HCT116 (cell line): ENCODE measurements at regions not wholly inside any gene's neighbourhood (a gene's known extent, or its start where the extent isn't known, plus 50 kb on each side); places are given as distances from the start of the nearest gene placed in this dataset.

Experiments
- ATAC-seq: fragments of 200-7000 bp; cut with Tn5 transposase; 2 replicates; pipeline ENCODE4 v1.9.1; 2020; ENCODE audit warnings: mild to moderate bottlenecking, moderate library complexity
- BruUV-seq: library from RNA; stranded (reverse); fragments of 400-500 nt; replicated peaks from 2 replicates; lab custom pipeline; 2021; lab: Mats Ljungman, UMichigan
- CTCF ChIA-PET: fragments of 300-600 bp; sonication (Branson Sonifier 250); formaldehyde crosslinking; loops from one replicate; lab custom pipeline; 2021; ENCODE audit warnings: antibody characterized with exemption; lab: Charles Lee
- POLR2A ChIA-PET: fragments of 300-600, 350-600 bp; sonication (Branson Sonifier 250); formaldehyde crosslinking; loops from one replicate; lab custom pipeline; 2021; ENCODE audit warnings: antibody characterized with exemption; lab: Charles Lee
- RAD21 ChIA-PET, 2 experiments: fragments of 300-600 bp; sonication (Branson Sonifier 250); formaldehyde crosslinking; loops; one replicate each; lab custom pipeline; 2023; ENCODE audit warnings: low total read pairs in 2 of 2; ENCODE audit not compliant: uncharacterized antibody in 2 of 2, unreplicated experiment in 2 of 2, low non-redundant PET in 1 of 2; lab: Charles Lee
- DNase-seq: peaks from one replicate; pipeline ENCODE4 v3.0.0-alpha.2; 2010; ENCODE audit warnings: low read depth, low spot score
- H2AFZ ChIP-seq: fragments of 200-600 bp; shearing (Covaris generic), sonication (generic); 2 replicates; pipeline ENCODE4 v1.6.1; 2017; ENCODE audit warnings: low read depth, mixed run types, mixed read lengths, antibody characterized with exemption, low read length; ENCODE audit not compliant: poor library complexity, severe bottlenecking
- H3K27ac ChIP-seq: 2 replicates; pipeline ENCODE4 v1.5.1; 2012; ENCODE audit warnings: low read depth, low read length
- H3K27me3 ChIP-seq: fragments of 200-600 bp; sonication (generic); 2 replicates; pipeline ENCODE4 v1.6.1; 2016; ENCODE audit warnings: mixed run types, low read length, mixed read lengths; ENCODE audit not compliant: insufficient read depth
- H3K36me3 ChIP-seq, 2 experiments: fragments of 200-500 bp in 1 of 2; fragments of 200-600 bp in 1 of 2; sonication (Bioruptor generic) in 1 of 2; sonication (generic) in 1 of 2; 2 replicates each; pipeline versions ENCODE4 v1.5.1 to v1.6.1; 2014 to 2016; ENCODE audit warnings: low read length in 2 of 2, inconsistent platforms in 1 of 2, mixed read lengths in 1 of 2, mixed run types in 1 of 2; ENCODE audit not compliant: insufficient read depth in 2 of 2, control insufficient read depth in 1 of 2
- H3K4me1 ChIP-seq, 2 experiments: fragments of 200-600 bp in 1 of 2; sonication (generic) in 1 of 2; 2 replicates each; pipeline versions ENCODE4 v1.5.1 to v1.6.1; 2012 to 2017; ENCODE audit warnings: low read length in 2 of 2, inconsistent platforms in 1 of 2, mild to moderate bottlenecking in 1 of 2, mixed read lengths in 1 of 2, mixed run types in 1 of 2, moderate library complexity in 1 of 2; ENCODE audit not compliant: insufficient read depth in 2 of 2, control insufficient read depth in 1 of 2
- H3K4me2 ChIP-seq: fragments of 200-600 bp; sonication (generic); 2 replicates; pipeline ENCODE4 v1.6.1; 2017; ENCODE audit warnings: mixed run types, low read length, mixed read lengths
- H3K4me3 ChIP-seq, 2 experiments: fragments of 200-600 bp in 1 of 2; sonication (generic) in 1 of 2; replicated peaks in 1 of 2; 2 replicates each; pipeline ENCODE4 v1.5.1; 2011 to 2016; ENCODE audit warnings: low read length in 2 of 2, control low read depth in 1 of 2, low read depth in 1 of 2, mild to moderate bottlenecking in 1 of 2, mixed read lengths in 1 of 2, mixed run types in 1 of 2
- H3K79me2 ChIP-seq: fragments of 200-600 bp; sonication (generic); 2 replicates; pipeline ENCODE4 v1.6.1; 2017; ENCODE audit warnings: mild to moderate bottlenecking, mixed run types, low read length, moderate library complexity, mixed read lengths; ENCODE audit not compliant: insufficient read depth
- H3K9ac ChIP-seq: fragments of 200-600 bp; sonication (generic); 2 replicates; pipeline ENCODE4 v1.6.1; 2016; ENCODE audit warnings: low read length, mixed read lengths
- H3K9me2 ChIP-seq: fragments of 200-600 bp; sonication (generic), shearing (Covaris generic); 2 replicates; pipeline ENCODE4 v1.6.1; 2017; ENCODE audit warnings: mixed run types, mild to moderate bottlenecking, moderate library complexity; ENCODE audit not compliant: insufficient read depth
- H3K9me3 ChIP-seq, 2 experiments: fragments of 200-500 bp in 1 of 2; fragments of 200-600 bp in 1 of 2; sonication (Bioruptor generic) in 1 of 2; sonication (generic) in 1 of 2; 2 replicates each; pipeline ENCODE4 v1.6.1; 2014 to 2017; ENCODE audit warnings: low read length in 2 of 2, mixed read lengths in 2 of 2, inconsistent platforms in 1 of 2, low read depth in 1 of 2, mild to moderate bottlenecking in 1 of 2, mixed run types in 1 of 2, moderate library complexity in 1 of 2; ENCODE audit not compliant: control insufficient read depth in 1 of 2, insufficient read depth in 1 of 2
- H4K20me1 ChIP-seq: fragments of 200-600 bp; sonication (generic), shearing (Covaris generic); 2 replicates; pipeline ENCODE4 v1.6.1; 2017; ENCODE audit warnings: mixed run types, mild to moderate bottlenecking, moderate library complexity; ENCODE audit not compliant: insufficient read depth
- CBX3 ChIP-seq: IDR thresholded peaks from 2 replicates; pipeline ENCODE4 v1.6.1; 2012; ENCODE audit warnings: low read depth
- EZH2 ChIP-seq: fragments of 200-600 bp; sonication (generic); IDR thresholded peaks from 2 replicates; pipeline ENCODE4 v1.6.1; 2017; ENCODE audit warnings: antibody characterized with exemption, mixed run types
- SIN3A ChIP-seq: IDR thresholded peaks from 2 replicates; pipeline ENCODE4 v1.6.1; 2012; ENCODE audit warnings: low read depth
- SRF ChIP-seq: IDR thresholded peaks from 2 replicates; pipeline ENCODE4 v1.6.1; 2012; ENCODE audit warnings: low read depth
- intact Hi-C: fragments of 100-400 bp; cut with micrococcal nuclease; formaldehyde crosslinking; loops from 2 replicates; pipeline ENCODE4 v1.10.0; 2022
- TF ChIP-seq, protein P1 (sequence below): IDR thresholded peaks from 2 replicates; pipeline ENCODE4 v1.6.1; 2012; ENCODE audit warnings: low read depth

DNA sequence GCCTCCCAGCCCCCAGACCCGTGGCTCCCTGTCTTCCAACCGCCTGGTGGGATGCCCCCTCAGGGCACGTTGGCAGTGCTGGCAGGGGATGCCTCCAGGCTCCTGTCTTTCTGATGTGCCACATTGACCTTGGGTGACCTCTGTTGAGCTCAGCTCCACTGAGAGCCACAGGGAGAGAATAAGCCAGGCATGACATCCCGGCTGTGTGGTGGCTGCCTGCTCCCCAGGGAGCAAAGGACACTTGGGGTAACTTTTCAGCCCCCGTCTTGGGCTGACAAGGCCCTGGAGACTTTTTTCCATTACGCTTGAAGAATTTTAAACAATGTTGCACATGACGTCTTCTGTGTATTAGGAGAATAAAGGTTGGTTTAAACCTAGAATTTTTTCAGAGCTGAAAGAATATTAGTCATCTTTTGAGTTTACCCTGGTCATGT lies 246.0 kb downstream of the TSN start:
- no peak overlapping the region for H3K27ac ChIP-seq
- CTCF ChIA-PET: no interaction called here
- H3K36me3 ChIP-seq: no peaks in the 10 kb centered on the region
- no peak overlapping the region for H3K9ac ChIP-seq
- H3K27me3 ChIP-seq: peaks cover 6% of the 10 kb centered on the region; the same call in 1 of the 2 replicates
- intact Hi-C loops: no loop called here
- no peak overlapping the region for H3K4me3 ChIP-seq
- TF ChIP-seq, protein P1, sequence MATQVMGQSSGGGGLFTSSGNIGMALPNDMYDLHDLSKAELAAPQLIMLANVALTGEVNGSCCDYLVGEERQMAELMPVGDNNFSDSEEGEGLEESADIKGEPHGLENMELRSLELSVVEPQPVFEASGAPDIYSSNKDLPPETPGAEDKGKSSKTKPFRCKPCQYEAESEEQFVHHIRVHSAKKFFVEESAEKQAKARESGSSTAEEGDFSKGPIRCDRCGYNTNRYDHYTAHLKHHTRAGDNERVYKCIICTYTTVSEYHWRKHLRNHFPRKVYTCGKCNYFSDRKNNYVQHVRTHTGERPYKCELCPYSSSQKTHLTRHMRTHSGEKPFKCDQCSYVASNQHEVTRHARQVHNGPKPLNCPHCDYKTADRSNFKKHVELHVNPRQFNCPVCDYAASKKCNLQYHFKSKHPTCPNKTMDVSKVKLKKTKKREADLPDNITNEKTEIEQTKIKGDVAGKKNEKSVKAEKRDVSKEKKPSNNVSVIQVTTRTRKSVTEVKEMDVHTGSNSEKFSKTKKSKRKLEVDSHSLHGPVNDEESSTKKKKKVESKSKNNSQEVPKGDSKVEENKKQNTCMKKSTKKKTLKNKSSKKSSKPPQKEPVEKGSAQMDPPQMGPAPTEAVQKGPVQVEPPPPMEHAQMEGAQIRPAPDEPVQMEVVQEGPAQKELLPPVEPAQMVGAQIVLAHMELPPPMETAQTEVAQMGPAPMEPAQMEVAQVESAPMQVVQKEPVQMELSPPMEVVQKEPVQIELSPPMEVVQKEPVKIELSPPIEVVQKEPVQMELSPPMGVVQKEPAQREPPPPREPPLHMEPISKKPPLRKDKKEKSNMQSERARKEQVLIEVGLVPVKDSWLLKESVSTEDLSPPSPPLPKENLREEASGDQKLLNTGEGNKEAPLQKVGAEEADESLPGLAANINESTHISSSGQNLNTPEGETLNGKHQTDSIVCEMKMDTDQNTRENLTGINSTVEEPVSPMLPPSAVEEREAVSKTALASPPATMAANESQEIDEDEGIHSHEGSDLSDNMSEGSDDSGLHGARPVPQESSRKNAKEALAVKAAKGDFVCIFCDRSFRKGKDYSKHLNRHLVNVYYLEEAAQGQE: no peak
- TF ChIP-seq CBX3 (no peak), EZH2 (no peak), SRF (no peak), SIN3A (no peak)
- no peaks in the 10 kb centered on the region for H3K9me2 ChIP-seq
- H3K79me2 ChIP-seq: no peaks in the 10 kb centered on the region
- POLR2A ChIA-PET: no interaction called here
- no peak overlapping the region for H2AFZ ChIP-seq
- no peak overlapping the region for H3K4me2 ChIP-seq
- RAD21 ChIA-PET: no interaction called here
- no peak for DNase-seq
- no peaks in the 10 kb centered on the region for H4K20me1 ChIP-seq
- ATAC-seq: no peak
- H3K9me3 ChIP-seq: no peaks in the 10 kb centered on the region
- no peaks in the 10 kb centered on the region for H3K4me1 ChIP-seq
- no TSS peak for BruUV-seq

GRCh38 chr2:122003196-122003940 lies 247.9 kb downstream of the TSN start:
- no peak for TF ChIP-seq SRF
- Histone ChIP-seq H2AFZ (no peak overlapping the region), H3K9ac (no peak overlapping the region), H3K27ac (no peak overlapping the region), H3K36me3 (no peaks in the 10 kb centered on the region), H3K4me2 (no peak overlapping the region), H3K4me1 (no peaks in the 10 kb centered on the region), H3K9me3 (no peaks in the 10 kb centered on the region), H3K79me2 (no peaks in the 10 kb centered on the region), H3K4me3 (no peak overlapping the region), H4K20me1 (no peaks in the 10 kb centered on the region), H3K27me3 (peaks cover 15% of the 10 kb centered on the region), H3K9me2 (no peaks in the 10 kb centered on the region)
- ChIA-PET POLR2A (no interaction called here), CTCF (no interaction called here), RAD21 (no interaction called here)
- DNase-seq (no peak), ATAC-seq (no peak)
- intact Hi-C loops: no loop called here
- no TSS peak for BruUV-seq
